ENCODE measurements at regions not wholly inside any gene's neighbourhood (a gene's known extent, or its start where the extent isn't known, plus 50 kb on each side); places are given as distances from the start of the nearest gene placed in this dataset.

- no peak overlapping the region for H2BK20ac ChIP-seq (ENCODE audit: low read depth, low read length)
- no peak overlapping the region for H2BK5ac ChIP-seq (ENCODE audit: low read depth, low read length, poor library complexity, severe bottlenecking)
- H3K14ac ChIP-seq (replicated peaks; ENCODE audit: low read depth, low read length), result no peak overlapping the region
- H3K9ac ChIP-seq (ENCODE audit: low read depth, low read length), result no peak overlapping the region
- no peak overlapping the region for H2BK15ac ChIP-seq (ENCODE audit: low read depth, low read length)
- H4K91ac ChIP-seq (ENCODE audit: insufficient read depth, low read depth, low read length), result no peak overlapping the region
- H3K27ac ChIP-seq (ENCODE audit: insufficient read depth, low read length), result no peak overlapping the region
- in situ Hi-C loops (cut with MboI; ENCODE audit: low sequenced_read_pairs) (no loop called here), intact Hi-C loops (cut with micrococcal nuclease) (no loop called here), dilution Hi-C loops (cut with HindIII; ENCODE audit: low sequenced_read_pairs, unreplicated experiment) (no loop called here)
- no peak overlapping the region for H2AFZ ChIP-seq (replicated peaks; ENCODE audit: low read length, poor library complexity)
- H3K9me1 ChIP-seq (ENCODE audit: insufficient read depth, low read length), result no peaks in the 10 kb centered on the region
- no peak for TF ChIP-seq MXI1 (IDR thresholded peaks at IDR 0.05; ENCODE audit: borderline replicate concordance, low read depth, low read length)
- no peak for TF ChIP-seq POLR2A (IDR thresholded peaks at IDR 0.05; ENCODE audit: low read depth, low read length)
- no peak for TF ChIP-seq FOS (IDR thresholded peaks at IDR 0.05; ENCODE audit: low read depth, low read length)
- no peak for TF ChIP-seq MAZ (IDR thresholded peaks at IDR 0.05; ENCODE audit: borderline replicate concordance, low read depth, low read length)
- TF ChIP-seq USF2 (IDR thresholded peaks at IDR 0.05; ENCODE audit: low read depth, low read length), result no peak
- no peak for TF ChIP-seq CHD1 (IDR thresholded peaks at IDR 0.05; ENCODE audit: low read depth, low read length)
- no peak for TF ChIP-seq CTCF (conservative IDR thresholded peaks at IDR 0.05; ENCODE audit: low read depth, low read length)
- TF ChIP-seq MAFK (IDR thresholded peaks at IDR 0.05; ENCODE audit: low read depth, low read length), result no peak
- TF ChIP-seq ELK1 (IDR thresholded peaks at IDR 0.05; ENCODE audit: borderline replicate concordance, low read depth, low read length), result no peak
- no peak for TF ChIP-seq RCOR1 (IDR thresholded peaks at IDR 0.05; ENCODE audit: insufficient replicate concordance, low read length)
- TF ChIP-seq RAD21 (IDR thresholded peaks at IDR 0.05; ENCODE audit: low read length), result no peak
- no peak for TF ChIP-seq NFE2L2 (IDR thresholded peaks at IDR 0.05; ENCODE audit: low read depth, low read length)
- no peak for TF ChIP-seq RFX5 (IDR thresholded peaks at IDR 0.05; ENCODE audit: low read depth, low read length)
- TF ChIP-seq SMC3 (IDR thresholded peaks at IDR 0.05; ENCODE audit: low read depth, low read length), result no peak
- no peak for TF ChIP-seq CEBPB (IDR thresholded peaks at IDR 0.05; ENCODE audit: low read depth, low read length)
- no peak for TF ChIP-seq BHLHE40 (IDR thresholded peaks at IDR 0.05; ENCODE audit: low read depth, low read length)
- H2AK9ac ChIP-seq (replicated peaks; ENCODE audit: low read depth, low read length, poor library complexity), result no peak overlapping the region
- no peaks in the 10 kb centered on the region for H3K4me1 ChIP-seq (ENCODE audit: control insufficient read depth, insufficient read depth, low read length)
- no peaks in the 10 kb centered on the region for H4K20me1 ChIP-seq (ENCODE audit: insufficient read depth, low read length)
- H3K9me3 ChIP-seq (ENCODE audit: control insufficient read depth, insufficient read depth, low read length), result no peaks in the 10 kb centered on the region; the same call in 1 of the 2 replicates
- no TSS peak for BruUV-seq (replicated peaks)
- no peak overlapping the region for H4K8ac ChIP-seq (ENCODE audit: low read depth in 2 of 2, low read length in 2 of 2)
- no peak overlapping the region for H3K23ac ChIP-seq (ENCODE audit: low read depth, low read length)
- no peak overlapping the region for H2AK5ac ChIP-seq (ENCODE audit: low read depth, low read length)
- H3K4ac ChIP-seq (ENCODE audit: low read depth, low read length), result no peak overlapping the region
- H3K36me3 ChIP-seq (ENCODE audit: control insufficient read depth, insufficient read depth, low read length), result no peaks in the 10 kb centered on the region
- no peak overlapping the region for H4K5ac ChIP-seq (ENCODE audit: low read depth, low read length)
- WGBS, 2 experiments (ENCODE audit: extremely low coverage in 2 of 2, insufficient read length in 1 of 2), result no CpG with 5 or more reads among the region's 4 CpGs
- ATAC-seq (ENCODE audit: low read depth) (no peak), DNase-seq (no peak)
- H3K18ac ChIP-seq (ENCODE audit: low read depth, low read length), result no peak overlapping the region
- ChIA-PET CTCF (interaction anchor here (0.6 kb wide), 1 partner anchor 142 kb away, joined by 3 read pairs; no protein-coding TSS in a partner anchor), POLR2A (ENCODE audit: unreplicated experiment) (no interaction called here)
- H3K4me3 ChIP-seq (ENCODE audit: insufficient read depth, low read depth, low read length), result no peak overlapping the region
- H2BK120ac ChIP-seq (ENCODE audit: low read depth, low read length), result no peak overlapping the region
- H3K27me3 ChIP-seq (ENCODE audit: control insufficient read depth, insufficient read depth, low read length), result no peaks in the 10 kb centered on the region
- H3K56ac ChIP-seq (ENCODE audit: extremely low read depth, insufficient read depth, low read length), result no peak overlapping the region
- no peak overlapping the region for H3K4me2 ChIP-seq (ENCODE audit: low read depth, low read length)
- no peaks in the 10 kb centered on the region for H3K79me1 ChIP-seq (ENCODE audit: low read depth in 1 of 2, low read length in 2 of 2)
Measured at GRCh38 chr4:62208921-62209320, 1008.8 kb downstream of the ADGRL3 start.

Measured in IMR-90 (cell line).